Thyroid gland (tissue), 4 donors: ENCODE measurements at regions not wholly inside any gene's neighbourhood (a gene's known extent, or its start where the extent isn't known, plus 50 kb on each side); places are given as distances from the start of the nearest gene placed in this dataset.

ENCODE experiments used
- DNase-seq, 2 donors: peaks; one replicate each; pipeline ENCODE4 v3.0.0-alpha.2; 2019
- H3K27ac ChIP-seq, 3 donors: fragments of 200-600 bp; sonication (generic); 1 replicate in 2 of 3; 2 replicates in 1 of 3; pipeline ENCODE4 v1.5.1; 2016 to 2019; ENCODE audit warnings: mild to moderate bottlenecking in 1 of 3, moderate library complexity in 1 of 3
- H3K27me3 ChIP-seq: fragments of 200-600 bp; sonication (generic); one replicate; pipeline ENCODE4 v1.5.1; 2019
- H3K36me3 ChIP-seq, 2 donors: fragments of 200-600 bp; sonication (generic); one replicate each; pipeline ENCODE4 v1.5.1; 2016 to 2019
- H3K4me1 ChIP-seq, 2 donors: fragments of 200-600 bp; sonication (generic); one replicate each; pipeline ENCODE4 v1.5.1; 2017 to 2019
- H3K4me3 ChIP-seq, 3 donors: fragments of 200-600 bp; sonication (generic); replicated peaks in 1 of 3; 1 replicate in 2 of 3; 2 replicates in 1 of 3; pipeline ENCODE4 v1.5.1; 2016; ENCODE audit warnings: mild to moderate bottlenecking in 1 of 3
- H3K9me3 ChIP-seq: fragments of 200-600 bp; sonication (generic); one replicate; pipeline ENCODE4 v1.5.1; 2017
- POLR2A ChIP-seq, 2 donors: fragments of 450-650 bp; IDR thresholded peaks; one replicate each; pipeline ENCODE4 v1.6.1; 2017; ENCODE audit warnings: antibody characterized with exemption in 2 of 2, mild to moderate bottlenecking in 2 of 2, moderate library complexity in 1 of 2
- WGBS, 2 donors: methylation state at CpG; one replicate each; pipeline ENCODE4 v1.1.5; 2017; 5-methylcytosine and 5-hydroxymethylcytosine counted together
- intact Hi-C: fragments of 100-400 bp; cut with DNase I; formaldehyde crosslinking; loops from one replicate; pipeline ENCODE4 v1.15.1; 2023
- TF ChIP-seq, protein P1 (sequence below), 6 experiments: fragments of 200-600 bp in 3 of 6; fragments of 450-650 bp in 3 of 6; sonication (generic) in 3 of 6; IDR thresholded peaks; one replicate each; pipeline ENCODE4 v1.5.1; 2016 to 2019; ENCODE audit warnings: antibody characterized with exemption in 6 of 6, mild to moderate bottlenecking in 2 of 6, inconsistent platforms in 1 of 6, moderate library complexity in 1 of 6

DNA sequence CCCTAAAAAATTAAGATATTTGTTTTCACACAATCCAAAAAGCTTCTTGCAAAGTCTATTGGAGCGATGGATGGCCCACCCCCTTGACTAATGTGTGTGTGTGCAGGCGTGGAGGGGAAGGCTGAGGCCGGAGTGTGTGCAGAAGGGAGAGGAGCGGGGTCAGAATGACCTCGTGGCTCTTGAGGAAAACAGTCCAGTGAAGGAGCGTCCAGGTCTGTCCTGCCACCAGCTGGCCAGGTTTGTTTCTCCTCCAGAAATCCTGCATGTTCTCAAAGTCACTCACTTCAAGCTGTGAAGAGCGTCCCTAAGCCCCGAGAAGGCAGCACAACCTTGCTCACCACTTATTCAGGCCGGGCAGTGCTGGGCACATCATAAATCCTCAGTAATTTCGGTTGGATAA, 69.5 kb upstream of the SSX2IP start:
- intact Hi-C loops, result loop anchor here (10.0 kb wide), 2 partner anchors 325 to 625 kb away; no protein-coding TSS in a partner anchor
- Histone ChIP-seq H3K27me3 (no peaks in the 10 kb centered on the region), H3K9me3 (no peaks in the 10 kb centered on the region), H3K4me3 (no peak overlapping the region), H3K27ac (no peak overlapping the region), H3K4me1 (no peaks in the 10 kb centered on the region), H3K36me3 (no peaks in the 10 kb centered on the region)
- 62 to 63% methylated on average over 10 of the region's 10 CpGs for WGBS, 2 donors
- DNase-seq, result no peak
- no peak for TF ChIP-seq POLR2A (IDR thresholded peaks at IDR 0.05)
- TF ChIP-seq, protein P1, sequence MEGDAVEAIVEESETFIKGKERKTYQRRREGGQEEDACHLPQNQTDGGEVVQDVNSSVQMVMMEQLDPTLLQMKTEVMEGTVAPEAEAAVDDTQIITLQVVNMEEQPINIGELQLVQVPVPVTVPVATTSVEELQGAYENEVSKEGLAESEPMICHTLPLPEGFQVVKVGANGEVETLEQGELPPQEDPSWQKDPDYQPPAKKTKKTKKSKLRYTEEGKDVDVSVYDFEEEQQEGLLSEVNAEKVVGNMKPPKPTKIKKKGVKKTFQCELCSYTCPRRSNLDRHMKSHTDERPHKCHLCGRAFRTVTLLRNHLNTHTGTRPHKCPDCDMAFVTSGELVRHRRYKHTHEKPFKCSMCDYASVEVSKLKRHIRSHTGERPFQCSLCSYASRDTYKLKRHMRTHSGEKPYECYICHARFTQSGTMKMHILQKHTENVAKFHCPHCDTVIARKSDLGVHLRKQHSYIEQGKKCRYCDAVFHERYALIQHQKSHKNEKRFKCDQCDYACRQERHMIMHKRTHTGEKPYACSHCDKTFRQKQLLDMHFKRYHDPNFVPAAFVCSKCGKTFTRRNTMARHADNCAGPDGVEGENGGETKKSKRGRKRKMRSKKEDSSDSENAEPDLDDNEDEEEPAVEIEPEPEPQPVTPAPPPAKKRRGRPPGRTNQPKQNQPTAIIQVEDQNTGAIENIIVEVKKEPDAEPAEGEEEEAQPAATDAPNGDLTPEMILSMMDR (IDR thresholded peaks at IDR 0.05), result no peak

DNA sequence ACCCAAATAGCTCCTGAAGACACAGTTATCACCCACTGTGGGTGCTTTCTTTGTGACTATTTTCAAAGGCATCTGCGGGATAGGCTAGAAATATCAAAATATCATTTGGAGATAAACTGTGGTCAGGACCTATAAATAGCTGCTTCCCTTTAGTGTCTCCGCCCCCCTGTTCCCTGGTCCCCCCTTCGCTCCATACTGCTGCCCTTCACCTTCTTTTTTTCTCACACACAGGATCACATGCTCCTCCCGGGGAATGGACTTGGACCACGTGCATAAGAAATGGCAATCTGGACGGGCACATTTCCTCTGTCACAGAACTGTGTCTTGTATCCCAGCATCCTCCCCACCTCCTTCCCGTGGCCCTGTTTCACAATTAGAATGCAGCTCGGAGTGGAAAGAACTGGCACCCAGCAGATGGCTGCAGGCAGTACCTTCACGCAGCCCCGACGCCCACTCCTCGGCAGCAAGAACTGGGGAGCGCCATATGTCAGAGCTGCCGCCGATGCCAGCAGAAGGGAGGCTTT, 68.8 kb upstream of the SSX2IP start:
- Histone ChIP-seq H3K27me3 (no peaks in the 10 kb centered on the region), H3K4me3 (no peak overlapping the region), H3K36me3 (no peaks in the 10 kb centered on the region), H3K27ac (no peak overlapping the region), H3K9me3 (no peaks in the 10 kb centered on the region), H3K4me1 (no peaks in the 10 kb centered on the region)
- no peak for DNase-seq
- TF ChIP-seq, protein P1 (IDR thresholded peaks at IDR 0.05), result no peak
- TF ChIP-seq POLR2A (IDR thresholded peaks at IDR 0.05), result no peak
- 65 to 67% methylated on average over 15 of the region's 15 CpGs for WGBS, 2 donors
- intact Hi-C loops, result loop anchor here (10.0 kb wide), 2 partner anchors 324 to 624 kb away; no protein-coding TSS in a partner anchor

DNA sequence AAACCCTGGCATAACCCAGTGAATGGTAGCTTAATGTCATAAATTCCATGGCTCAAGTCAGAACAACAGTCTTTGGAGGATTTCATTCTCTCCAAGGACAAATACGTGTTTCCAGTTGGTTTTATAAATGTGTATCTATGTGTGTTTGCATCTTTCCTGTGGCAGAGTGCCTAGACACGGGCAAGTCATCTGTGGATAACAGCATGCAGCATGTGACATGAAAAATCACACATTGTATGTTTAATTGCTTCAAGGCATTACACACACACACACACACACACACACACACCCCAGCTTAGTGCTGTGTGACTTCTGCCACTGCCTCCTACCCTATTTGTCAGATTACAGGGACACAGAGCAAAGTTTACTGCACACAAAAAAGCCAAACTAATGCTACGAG, 68.2 kb upstream of the SSX2IP start:
- WGBS, 2 donors, result 81 to 85% methylated on average over 3 of the region's 3 CpGs
- Histone ChIP-seq H3K4me1 (no peaks in the 10 kb centered on the region), H3K4me3 (no peak overlapping the region), H3K36me3 (no peaks in the 10 kb centered on the region), H3K27me3 (no peaks in the 10 kb centered on the region), H3K9me3 (no peaks in the 10 kb centered on the region), H3K27ac (no peak overlapping the region)
- no peak for DNase-seq
- intact Hi-C loops, result loop anchor here (10.0 kb wide), 2 partner anchors 324 to 624 kb away; no protein-coding TSS in a partner anchor
- TF ChIP-seq POLR2A (IDR thresholded peaks at IDR 0.05), result no peak
- TF ChIP-seq, protein P1 (IDR thresholded peaks at IDR 0.05), result no peak

DNA sequence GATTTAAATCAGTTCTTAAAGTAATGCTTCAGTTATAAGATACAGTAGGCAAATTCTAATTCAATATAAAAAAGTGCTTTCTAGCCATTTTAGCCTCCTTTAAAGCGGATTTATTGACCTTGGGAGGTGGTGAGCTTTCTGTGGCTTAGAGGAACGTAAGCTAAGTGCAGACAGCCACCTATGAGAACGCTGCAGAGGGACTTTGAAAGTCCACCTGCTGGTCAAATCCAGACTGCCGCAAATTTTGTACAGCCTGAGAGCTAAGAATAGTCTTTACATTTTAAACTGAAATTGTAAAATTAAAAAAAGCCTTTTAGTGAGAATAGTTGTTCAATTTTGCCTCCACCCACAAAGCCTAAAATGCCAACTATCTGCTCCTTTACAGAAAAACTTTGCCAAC, 67.0 kb upstream of the SSX2IP start:
- H3K27ac ChIP-seq, result no peak overlapping the region
- H3K4me3 ChIP-seq, result no peak overlapping the region
- intact Hi-C loops, result loop anchor here (10.0 kb wide), 2 partner anchors 322 to 622 kb away; no protein-coding TSS in a partner anchor
- H3K27me3 ChIP-seq, result no peaks in the 10 kb centered on the region
- DNase-seq, result no peak
- no peaks in the 10 kb centered on the region for H3K36me3 ChIP-seq
- no peaks in the 10 kb centered on the region for H3K4me1 ChIP-seq
- WGBS, 2 donors, result 88 to 94% methylated on average over 4 of the region's 4 CpGs
- TF ChIP-seq POLR2A (IDR thresholded peaks at IDR 0.05), result no peak
- TF ChIP-seq, protein P1 (IDR thresholded peaks at IDR 0.05), result no peak
- H3K9me3 ChIP-seq, result no peaks in the 10 kb centered on the region

DNA sequence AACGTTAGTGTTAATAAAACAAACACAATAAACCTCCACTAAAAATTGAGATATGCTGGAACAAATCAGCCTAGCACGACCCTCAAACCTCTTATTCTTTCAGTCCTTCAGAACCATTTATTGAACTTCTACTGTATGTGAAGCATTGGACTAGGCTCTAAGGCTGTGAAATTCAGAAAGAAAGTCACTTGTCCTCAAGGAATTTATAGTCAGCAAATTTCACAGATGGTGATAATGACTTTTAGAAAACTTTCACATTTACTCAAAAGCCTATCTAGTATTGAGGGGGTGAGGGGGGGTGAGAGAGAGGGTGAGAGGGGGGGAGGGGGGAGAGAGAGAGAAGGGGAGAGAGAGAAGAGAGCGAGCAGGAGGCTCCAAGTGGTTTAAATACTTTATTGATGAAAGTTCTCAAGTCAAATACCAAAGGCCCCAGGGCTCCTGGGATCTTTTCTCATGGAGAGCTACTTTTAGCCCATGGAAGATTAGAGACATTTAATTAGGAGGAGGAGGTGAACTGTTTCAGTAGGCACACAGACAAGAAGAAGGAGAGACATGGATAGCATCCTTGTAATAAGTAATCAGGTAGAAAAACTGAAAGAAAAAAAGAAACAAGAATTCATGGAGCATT, 66.3 kb upstream of the SSX2IP start:
- Histone ChIP-seq H3K4me3 (no peak overlapping the region), H3K9me3 (no peaks in the 10 kb centered on the region), H3K27ac (no peak overlapping the region), H3K27me3 (no peaks in the 10 kb centered on the region), H3K4me1 (no peaks in the 10 kb centered on the region), H3K36me3 (no peaks in the 10 kb centered on the region)
- no peak for TF ChIP-seq POLR2A (IDR thresholded peaks at IDR 0.05)
- TF ChIP-seq, protein P1 (IDR thresholded peaks at IDR 0.05), result no peak
- WGBS, 2 donors, result 64 to 66% methylated on average over 3 of the region's 3 CpGs
- intact Hi-C loops, result loop anchor here (10.0 kb wide), 2 partner anchors 322 to 622 kb away; no protein-coding TSS in a partner anchor
- DNase-seq, result no peak
